IMR-90 (cell line): ENCODE measurements at regions not wholly inside any gene's neighbourhood (a gene's known extent, or its start where the extent isn't known, plus 50 kb on each side); places are given as distances from the start of the nearest gene placed in this dataset.

Source experiments
- ATAC-seq: fragments of 200-7000 bp; cut with Tn5 transposase; 2 replicates; pipeline ENCODE4 v1.9.1; 2020; ENCODE audit warnings: low read depth, mild to moderate bottlenecking, moderate library complexity
- BruUV-seq: library from RNA; stranded (reverse); fragments of 400-500 nt; replicated peaks from 2 replicates; lab custom pipeline; 2021; lab: Mats Ljungman, UMichigan
- CTCF ChIA-PET: fragments of 300-600 bp; formaldehyde crosslinking; extraction: SDS; loops from one replicate; lab custom pipeline; 2021; ENCODE audit warnings: antibody characterized with exemption; lab: Yijun Ruan, JAX
- POLR2A ChIA-PET: fragments of 300-600 bp; sonication (Branson Sonifier 250); formaldehyde crosslinking; loops from one replicate; lab custom pipeline; 2022; ENCODE audit warnings: antibody characterized with exemption; ENCODE audit not compliant: unreplicated experiment; lab: Charles Lee
- DNase-seq: peaks from one replicate; pipeline ENCODE4 v3.0.0; 2013
- H2AFZ ChIP-seq: replicated peaks from 2 replicates; pipeline ENCODE3; 2013; ENCODE audit warnings: low read length, mild to moderate bottlenecking; ENCODE audit not compliant: poor library complexity
- H2AK5ac ChIP-seq: 2 replicates; pipeline ENCODE4 v1.6.1; 2013; ENCODE audit warnings: low read depth, low read length, inconsistent platforms
- H2AK9ac ChIP-seq: replicated peaks from 2 replicates; pipeline ENCODE3; 2013; ENCODE audit warnings: mild to moderate bottlenecking, low read depth, low read length, moderate library complexity; ENCODE audit not compliant: poor library complexity
- H2BK120ac ChIP-seq: 2 replicates; pipeline ENCODE4 v1.6.1; 2013; ENCODE audit warnings: low read depth, low read length, inconsistent platforms
- H2BK15ac ChIP-seq: 3 replicates; pipeline ENCODE4 v1.6.1; 2013; ENCODE audit warnings: low read depth, low read length, inconsistent platforms
- H2BK20ac ChIP-seq: 2 replicates; pipeline ENCODE4 v1.6.1; 2013; ENCODE audit warnings: low read depth, mild to moderate bottlenecking, inconsistent platforms, low read length, moderate library complexity
- H2BK5ac ChIP-seq: 2 replicates; pipeline ENCODE4 v1.6.1; 2013; ENCODE audit warnings: mild to moderate bottlenecking, low read depth, low read length, inconsistent platforms; ENCODE audit not compliant: poor library complexity, severe bottlenecking
- H3K14ac ChIP-seq: replicated peaks from 2 replicates; pipeline ENCODE4 v1.6.1; 2013; ENCODE audit warnings: low read depth, low read length, inconsistent platforms
- H3K18ac ChIP-seq: 2 replicates; pipeline ENCODE4 v1.6.1; 2013; ENCODE audit warnings: low read depth, low read length, control low read depth
- H3K23ac ChIP-seq: 2 replicates; pipeline ENCODE4 v1.6.1; 2013; ENCODE audit warnings: low read depth, low read length, inconsistent platforms
- H3K27ac ChIP-seq: 2 replicates; pipeline ENCODE4 v1.5.1; 2013; ENCODE audit warnings: mild to moderate bottlenecking, control low read depth, low read length; ENCODE audit not compliant: insufficient read depth
- H3K27me3 ChIP-seq: 2 replicates; pipeline ENCODE4 v1.6.1; 2013; ENCODE audit warnings: low read length; ENCODE audit not compliant: control insufficient read depth, insufficient read depth
- H3K36me3 ChIP-seq: 2 replicates; pipeline ENCODE4 v1.6.1; 2013; ENCODE audit warnings: low read length, mixed read lengths; ENCODE audit not compliant: control insufficient read depth, insufficient read depth
- H3K4ac ChIP-seq: 2 replicates; pipeline ENCODE4 v1.6.1; 2013; ENCODE audit warnings: low read depth, low read length, inconsistent platforms
- H3K4me1 ChIP-seq: 2 replicates; pipeline ENCODE4 v1.6.1; 2013; ENCODE audit warnings: low read length, mixed read lengths; ENCODE audit not compliant: control insufficient read depth, insufficient read depth
- H3K4me2 ChIP-seq: 2 replicates; pipeline ENCODE4 v1.6.1; 2013; ENCODE audit warnings: low read depth, mild to moderate bottlenecking, control low read depth, low read length, moderate library complexity
- H3K4me3 ChIP-seq: 2 replicates; pipeline ENCODE4 v1.5.1; 2013; ENCODE audit warnings: low read depth, mild to moderate bottlenecking, control low read depth, low read length, moderate library complexity; ENCODE audit not compliant: insufficient read depth
- H3K56ac ChIP-seq: 2 replicates; pipeline ENCODE4 v1.6.1; 2013; ENCODE audit warnings: low read length, inconsistent platforms; ENCODE audit not compliant: insufficient read depth; ENCODE audit errors: extremely low read depth
- H3K79me1 ChIP-seq, 2 experiments: 2 replicates each; pipeline ENCODE4 v1.6.1; 2013; ENCODE audit warnings: low read length in 2 of 2, inconsistent platforms in 1 of 2, low read depth in 1 of 2
- H3K9ac ChIP-seq: 2 replicates; pipeline ENCODE4 v1.6.1; 2013; ENCODE audit warnings: low read depth, low read length, control low read depth
- H3K9me1 ChIP-seq: 2 replicates; pipeline ENCODE4 v1.6.1; 2013; ENCODE audit warnings: low read length, inconsistent platforms; ENCODE audit not compliant: insufficient read depth
- H3K9me3 ChIP-seq: 2 replicates; pipeline ENCODE4 v1.6.1; 2013; ENCODE audit warnings: low read length; ENCODE audit not compliant: control insufficient read depth, insufficient read depth
- H4K20me1 ChIP-seq: 2 replicates; pipeline ENCODE4 v1.6.1; 2013; ENCODE audit warnings: low read length, inconsistent platforms; ENCODE audit not compliant: insufficient read depth
- H4K5ac ChIP-seq: 2 replicates; pipeline ENCODE4 v1.6.1; 2013; ENCODE audit warnings: mild to moderate bottlenecking, low read depth, low read length, control low read depth
- H4K8ac ChIP-seq, 2 experiments: 2 replicates each; pipeline ENCODE4 v1.6.1; 2013; ENCODE audit warnings: low read depth in 2 of 2, low read length in 2 of 2, control low read depth in 1 of 2, inconsistent platforms in 1 of 2
- H4K91ac ChIP-seq: 2 replicates; pipeline ENCODE4 v1.6.1; 2013; ENCODE audit warnings: low read depth, low read length, inconsistent platforms; ENCODE audit not compliant: insufficient read depth
- CEBPB ChIP-seq: IDR thresholded peaks from 2 replicates; pipeline ENCODE4 v1.6.1; 2012; ENCODE audit warnings: low read depth, low read length, improper control_type of control experiment
- CTCF ChIP-seq: conservative IDR thresholded peaks from 2 replicates; pipeline ENCODE4 v1.5.1; 2012; ENCODE audit warnings: mild to moderate bottlenecking, low read depth, low read length, improper control_type of control experiment
- ELK1 ChIP-seq: fragments of 150-350 bp; IDR thresholded peaks from 2 replicates; pipeline ENCODE4 v1.6.1; 2016; ENCODE audit warnings: low read depth, mild to moderate bottlenecking, low read length, moderate library complexity, borderline replicate concordance
- MAZ ChIP-seq: IDR thresholded peaks from 2 replicates; pipeline ENCODE4 v1.6.1; 2012; ENCODE audit warnings: low read depth, mild to moderate bottlenecking, low read length, improper control_type of control experiment, moderate library complexity, borderline replicate concordance
- POLR2A ChIP-seq: IDR thresholded peaks from 2 replicates; pipeline ENCODE4 v1.6.1; 2012; ENCODE audit warnings: mild to moderate bottlenecking, low read depth, low read length
- USF2 ChIP-seq: fragments of 150-350 bp; IDR thresholded peaks from 2 replicates; pipeline ENCODE4 v1.6.1; 2017; ENCODE audit warnings: mild to moderate bottlenecking, antibody characterized with exemption, low read length, low read depth
- WGBS, 2 experiments: methylation state at CpG; one replicate each; pipeline versions ENCODE4 v1.1.5 to v1.1.7; 2013; ENCODE audit warnings: missing lambda C conversion rate in 2 of 2; ENCODE audit not compliant: insufficient read length in 1 of 2; ENCODE audit errors: extremely low coverage in 2 of 2; 5-methylcytosine and 5-hydroxymethylcytosine counted together
- dilution Hi-C: fragments of 300-500 bp; cut with HindIII; formaldehyde crosslinking; loops from one replicate; pipeline ENCODE4 v1.14.3; 2018; ENCODE audit warnings: low sequenced_read_pairs; ENCODE audit not compliant: unreplicated experiment
- in situ Hi-C: fragments of 300-500 bp; cut with MboI; formaldehyde crosslinking; loops from 3 replicates; pipeline ENCODE4 v1.14.3; 2019; ENCODE audit warnings: low sequenced_read_pairs, inconsistent platforms, mixed read lengths
- intact Hi-C: fragments of 100-400 bp; cut with micrococcal nuclease; formaldehyde crosslinking; loops from 2 replicates; pipeline ENCODE4 v1.10.0; 2022

- Histone ChIP-seq H3K4me2 (no peak overlapping the region), H4K20me1 (no peaks in the 10 kb centered on the region), H3K36me3 (no peaks in the 10 kb centered on the region), H4K91ac (no peak overlapping the region), H3K56ac (no peak overlapping the region), H3K9ac (no peak overlapping the region), H3K27me3 (no peaks in the 10 kb centered on the region), H3K23ac (no peak overlapping the region), H3K27ac (no peak overlapping the region), H2AK5ac (no peak overlapping the region), H3K14ac (no peak overlapping the region), H3K9me1 (no peaks in the 10 kb centered on the region), H3K9me3 (no peaks in the 10 kb centered on the region), H2BK20ac (no peak overlapping the region), H3K4me1 (no peaks in the 10 kb centered on the region), H2BK5ac (no peak overlapping the region), H3K79me1 (no peaks in the 10 kb centered on the region), H4K5ac (no peak overlapping the region), H3K18ac (no peak overlapping the region), H4K8ac (no peak overlapping the region), H2AFZ (no peak overlapping the region), H2BK120ac (no peak overlapping the region), H2AK9ac (no peak overlapping the region), H2BK15ac (no peak overlapping the region), H3K4me3 (no peak overlapping the region), H3K4ac (no peak overlapping the region)
- intact Hi-C loops: no loop called here
- 53% methylated on average over 2 of the region's 4 CpGs; no CpG with 5 or more reads in 1 of the 2 experiments for WGBS, 2 experiments
- POLR2A ChIA-PET: no interaction called here
- no peak for DNase-seq
- in situ Hi-C loops: no loop called here
- TF ChIP-seq USF2: no peak
- no peak for TF ChIP-seq POLR2A
- TF ChIP-seq CEBPB: no peak
- no peak for TF ChIP-seq ELK1
- TF ChIP-seq MAZ: no peak
- no peak for TF ChIP-seq CTCF
- ATAC-seq: no peak
- CTCF ChIA-PET: no interaction called here
- dilution Hi-C loops: no loop called here
- no TSS peak for BruUV-seq
These were observed 213.2 kb downstream of the IRF8 start for GRCh38 chr16:86112178-86112577.
